ENCODE measurements at regions not wholly inside any gene's neighbourhood (a gene's known extent, or its start where the extent isn't known, plus 50 kb on each side); places are given as distances from the start of the nearest gene placed in this dataset.

- Mint-ChIP-seq H3K4me1 (ENCODE audit: low read depth, unreplicated experiment) (no peaks in the 10 kb centered on the region), H3K9me3 (ENCODE audit: unreplicated experiment) (no peaks in the 10 kb centered on the region), H3K4me3 (ENCODE audit: unreplicated experiment) (no peak overlapping the region), H3K27ac (ENCODE audit: unreplicated experiment) (no peak overlapping the region), H3K36me3 (ENCODE audit: unreplicated experiment) (no peaks in the 10 kb centered on the region), H3K27me3 (ENCODE audit: unreplicated experiment) (no peaks in the 10 kb centered on the region)
- TF ChIP-seq, protein P1, sequence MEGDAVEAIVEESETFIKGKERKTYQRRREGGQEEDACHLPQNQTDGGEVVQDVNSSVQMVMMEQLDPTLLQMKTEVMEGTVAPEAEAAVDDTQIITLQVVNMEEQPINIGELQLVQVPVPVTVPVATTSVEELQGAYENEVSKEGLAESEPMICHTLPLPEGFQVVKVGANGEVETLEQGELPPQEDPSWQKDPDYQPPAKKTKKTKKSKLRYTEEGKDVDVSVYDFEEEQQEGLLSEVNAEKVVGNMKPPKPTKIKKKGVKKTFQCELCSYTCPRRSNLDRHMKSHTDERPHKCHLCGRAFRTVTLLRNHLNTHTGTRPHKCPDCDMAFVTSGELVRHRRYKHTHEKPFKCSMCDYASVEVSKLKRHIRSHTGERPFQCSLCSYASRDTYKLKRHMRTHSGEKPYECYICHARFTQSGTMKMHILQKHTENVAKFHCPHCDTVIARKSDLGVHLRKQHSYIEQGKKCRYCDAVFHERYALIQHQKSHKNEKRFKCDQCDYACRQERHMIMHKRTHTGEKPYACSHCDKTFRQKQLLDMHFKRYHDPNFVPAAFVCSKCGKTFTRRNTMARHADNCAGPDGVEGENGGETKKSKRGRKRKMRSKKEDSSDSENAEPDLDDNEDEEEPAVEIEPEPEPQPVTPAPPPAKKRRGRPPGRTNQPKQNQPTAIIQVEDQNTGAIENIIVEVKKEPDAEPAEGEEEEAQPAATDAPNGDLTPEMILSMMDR (IDR thresholded peaks at IDR 0.05; ENCODE audit: partially characterized antibody, unreplicated experiment) = no peak
- no peak for DNase-seq
Measured at GRCh38 chr12:97756741-97757140, 294.1 kb downstream of the RMST start.

DNA sequence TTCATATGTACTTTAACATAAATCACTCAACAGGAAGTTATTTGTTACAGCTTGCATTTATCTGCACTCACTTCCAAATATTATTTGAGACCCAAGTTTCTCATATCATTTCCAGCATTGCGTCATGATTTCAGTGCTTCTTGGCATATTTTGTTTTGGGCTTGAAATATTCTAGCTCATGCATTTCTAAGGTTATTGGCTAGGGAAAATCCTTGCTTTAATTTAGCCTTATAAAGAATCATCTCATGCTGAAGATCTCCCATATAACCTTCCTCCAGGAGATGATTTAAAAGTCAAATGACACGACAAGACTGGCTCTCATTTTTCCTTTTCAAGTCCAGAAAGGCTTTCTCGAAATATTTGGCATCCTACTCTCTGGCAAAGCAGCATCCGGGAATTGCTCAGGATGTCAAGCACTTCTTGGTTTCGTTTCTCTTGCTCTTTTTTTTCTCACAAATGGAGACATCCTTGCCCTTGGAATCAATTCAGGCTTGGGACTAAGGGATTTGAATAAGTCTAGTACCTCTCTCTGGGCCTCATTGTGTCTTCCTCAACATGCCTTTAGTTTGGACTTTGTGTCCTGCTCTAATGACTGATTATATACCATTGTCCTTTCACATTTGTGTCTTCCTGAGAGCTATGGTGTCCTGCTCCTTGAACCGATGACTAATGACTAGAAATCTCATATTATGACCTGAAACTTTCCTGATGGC is 295.0 kb downstream of the RMST start:
- no peak overlapping the region for H3K27ac Mint-ChIP-seq (ENCODE audit: unreplicated experiment)
- TF ChIP-seq, protein P1 (IDR thresholded peaks at IDR 0.05; ENCODE audit: partially characterized antibody, unreplicated experiment) = no peak
- H3K9me3 Mint-ChIP-seq (ENCODE audit: unreplicated experiment) = no peaks in the 10 kb centered on the region
- no peaks in the 10 kb centered on the region for H3K4me1 Mint-ChIP-seq (ENCODE audit: low read depth, unreplicated experiment)
- H3K4me3 Mint-ChIP-seq (ENCODE audit: unreplicated experiment) = no peak overlapping the region
- H3K27me3 Mint-ChIP-seq (ENCODE audit: unreplicated experiment) = no peaks in the 10 kb centered on the region
- H3K36me3 Mint-ChIP-seq (ENCODE audit: unreplicated experiment) = no peaks in the 10 kb centered on the region
- DNase-seq = no peak

- DNase-seq = no peak
- Mint-ChIP-seq H3K36me3 (ENCODE audit: unreplicated experiment) (no peaks in the 10 kb centered on the region), H3K4me1 (ENCODE audit: low read depth, unreplicated experiment) (no peaks in the 10 kb centered on the region), H3K4me3 (ENCODE audit: unreplicated experiment) (no peak overlapping the region), H3K27ac (ENCODE audit: unreplicated experiment) (no peak overlapping the region), H3K27me3 (ENCODE audit: unreplicated experiment) (no peaks in the 10 kb centered on the region), H3K9me3 (ENCODE audit: unreplicated experiment) (no peaks in the 10 kb centered on the region)
- TF ChIP-seq, protein P1 (IDR thresholded peaks at IDR 0.05; ENCODE audit: partially characterized antibody, unreplicated experiment) = no peak
Measured at GRCh38 chr12:97758194-97758501, 295.5 kb downstream of the RMST start.

DNA sequence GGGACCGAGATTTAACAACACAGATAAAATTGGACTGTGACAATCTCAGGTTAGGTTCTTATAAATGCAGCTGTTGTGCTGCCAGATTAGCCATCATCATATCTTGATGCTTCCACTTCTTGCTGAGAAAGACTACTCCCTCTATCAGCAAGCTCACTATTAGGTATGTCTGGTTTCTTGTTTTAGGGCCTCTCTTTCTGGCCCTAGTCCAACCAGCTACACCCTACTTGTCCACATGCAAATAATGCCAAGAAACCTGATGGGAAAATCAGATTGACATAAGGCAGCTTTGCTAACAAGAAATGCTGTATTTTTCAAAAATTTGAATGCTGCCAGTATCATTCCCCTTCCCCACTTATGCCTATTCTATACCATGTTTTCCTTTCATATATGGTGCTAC is 296.0 kb downstream of the RMST start:
- no peaks in the 10 kb centered on the region for H3K36me3 Mint-ChIP-seq (ENCODE audit: unreplicated experiment)
- DNase-seq = no peak
- TF ChIP-seq, protein P1 (IDR thresholded peaks at IDR 0.05; ENCODE audit: partially characterized antibody, unreplicated experiment) = no peak
- H3K27ac Mint-ChIP-seq (ENCODE audit: unreplicated experiment) = no peak overlapping the region
- no peaks in the 10 kb centered on the region for H3K4me1 Mint-ChIP-seq (ENCODE audit: low read depth, unreplicated experiment)
- H3K4me3 Mint-ChIP-seq (ENCODE audit: unreplicated experiment) = no peak overlapping the region
- H3K27me3 Mint-ChIP-seq (ENCODE audit: unreplicated experiment) = no peaks in the 10 kb centered on the region
- H3K9me3 Mint-ChIP-seq (ENCODE audit: unreplicated experiment) = no peaks in the 10 kb centered on the region

- Mint-ChIP-seq H3K4me1 (ENCODE audit: low read depth, unreplicated experiment) (no peaks in the 10 kb centered on the region), H3K4me3 (ENCODE audit: unreplicated experiment) (no peak overlapping the region), H3K27ac (ENCODE audit: unreplicated experiment) (no peak overlapping the region), H3K9me3 (ENCODE audit: unreplicated experiment) (no peaks in the 10 kb centered on the region), H3K36me3 (ENCODE audit: unreplicated experiment) (no peaks in the 10 kb centered on the region), H3K27me3 (ENCODE audit: unreplicated experiment) (no peaks in the 10 kb centered on the region)
- TF ChIP-seq, protein P1 (IDR thresholded peaks at IDR 0.05; ENCODE audit: partially characterized antibody, unreplicated experiment) = no peak
- DNase-seq = no peak
Measured at GRCh38 chr12:97760601-97761000, 298.0 kb downstream of the RMST start.

Measured in glutamatergic neuron (in vitro differentiated cells).